ENCODE measurements at regions not wholly inside any gene's neighbourhood (a gene's known extent, or its start where the extent isn't known, plus 50 kb on each side); places are given as distances from the start of the nearest gene placed in this dataset.

DNA sequence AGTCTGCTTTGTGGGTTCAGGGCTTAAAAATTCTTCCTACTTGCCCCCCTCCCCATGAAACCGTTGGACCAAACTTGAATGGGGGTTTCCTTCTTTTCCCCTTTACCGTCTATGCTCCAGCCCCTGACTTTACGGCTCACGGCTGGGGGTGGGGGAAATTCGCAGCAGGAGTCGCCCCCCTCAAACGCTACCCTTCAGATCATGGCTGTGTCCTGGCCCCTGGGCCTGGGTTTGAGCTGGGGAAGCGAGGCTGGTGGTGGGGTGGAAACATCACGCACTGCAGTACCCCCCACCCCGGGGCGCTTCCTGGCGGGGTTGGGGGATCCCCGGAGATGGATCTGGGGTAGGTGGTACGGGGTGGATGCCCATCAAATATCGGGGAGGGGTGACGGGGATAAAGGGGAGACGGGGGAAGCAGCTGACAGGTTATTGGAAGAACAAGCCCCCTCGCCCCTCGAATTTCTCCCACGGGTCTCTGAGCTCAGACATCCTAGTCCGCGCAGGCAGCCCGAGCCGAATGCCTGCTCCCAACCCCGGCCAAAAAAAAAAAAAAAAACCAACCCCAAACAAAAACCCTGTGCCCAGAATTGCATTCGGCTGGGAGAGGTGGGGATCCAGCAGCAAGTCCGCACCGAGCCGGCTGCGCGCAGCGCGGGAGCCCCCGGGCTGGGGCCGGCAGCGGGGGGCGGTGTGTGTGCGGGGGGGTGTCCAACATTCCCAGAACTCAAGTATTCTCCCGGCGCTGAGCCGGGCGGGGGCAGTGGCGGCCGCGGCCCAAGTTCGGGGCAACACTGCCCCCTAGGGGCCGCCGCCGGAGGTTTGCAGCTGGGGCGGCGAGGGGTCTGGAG, 59.0 kb upstream of the ACOT11 start (continued):
- TF ChIP-seq MAFK (IDR thresholded peaks at IDR 0.05; ENCODE audit: low read length), result no peak
- TF ChIP-seq HDAC3 (IDR thresholded peaks at IDR 0.05; ENCODE audit: borderline replicate concordance, partially characterized antibody), result no peak
- TF ChIP-seq, protein P1, sequence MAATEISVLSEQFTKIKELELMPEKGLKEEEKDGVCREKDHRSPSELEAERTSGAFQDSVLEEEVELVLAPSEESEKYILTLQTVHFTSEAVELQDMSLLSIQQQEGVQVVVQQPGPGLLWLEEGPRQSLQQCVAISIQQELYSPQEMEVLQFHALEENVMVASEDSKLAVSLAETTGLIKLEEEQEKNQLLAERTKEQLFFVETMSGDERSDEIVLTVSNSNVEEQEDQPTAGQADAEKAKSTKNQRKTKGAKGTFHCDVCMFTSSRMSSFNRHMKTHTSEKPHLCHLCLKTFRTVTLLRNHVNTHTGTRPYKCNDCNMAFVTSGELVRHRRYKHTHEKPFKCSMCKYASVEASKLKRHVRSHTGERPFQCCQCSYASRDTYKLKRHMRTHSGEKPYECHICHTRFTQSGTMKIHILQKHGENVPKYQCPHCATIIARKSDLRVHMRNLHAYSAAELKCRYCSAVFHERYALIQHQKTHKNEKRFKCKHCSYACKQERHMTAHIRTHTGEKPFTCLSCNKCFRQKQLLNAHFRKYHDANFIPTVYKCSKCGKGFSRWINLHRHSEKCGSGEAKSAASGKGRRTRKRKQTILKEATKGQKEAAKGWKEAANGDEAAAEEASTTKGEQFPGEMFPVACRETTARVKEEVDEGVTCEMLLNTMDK (IDR thresholded peaks at IDR 0.05; ENCODE audit: borderline replicate concordance, insufficient read depth, low read depth, low read length, poor library complexity, severe bottlenecking), result peak; percentile 60
- TF ChIP-seq ESRRB (CRISPR knock-in tag; IDR thresholded peaks at IDR 0.05; ENCODE audit: borderline replicate concordance), result no peak
- TF ChIP-seq, protein P2, sequence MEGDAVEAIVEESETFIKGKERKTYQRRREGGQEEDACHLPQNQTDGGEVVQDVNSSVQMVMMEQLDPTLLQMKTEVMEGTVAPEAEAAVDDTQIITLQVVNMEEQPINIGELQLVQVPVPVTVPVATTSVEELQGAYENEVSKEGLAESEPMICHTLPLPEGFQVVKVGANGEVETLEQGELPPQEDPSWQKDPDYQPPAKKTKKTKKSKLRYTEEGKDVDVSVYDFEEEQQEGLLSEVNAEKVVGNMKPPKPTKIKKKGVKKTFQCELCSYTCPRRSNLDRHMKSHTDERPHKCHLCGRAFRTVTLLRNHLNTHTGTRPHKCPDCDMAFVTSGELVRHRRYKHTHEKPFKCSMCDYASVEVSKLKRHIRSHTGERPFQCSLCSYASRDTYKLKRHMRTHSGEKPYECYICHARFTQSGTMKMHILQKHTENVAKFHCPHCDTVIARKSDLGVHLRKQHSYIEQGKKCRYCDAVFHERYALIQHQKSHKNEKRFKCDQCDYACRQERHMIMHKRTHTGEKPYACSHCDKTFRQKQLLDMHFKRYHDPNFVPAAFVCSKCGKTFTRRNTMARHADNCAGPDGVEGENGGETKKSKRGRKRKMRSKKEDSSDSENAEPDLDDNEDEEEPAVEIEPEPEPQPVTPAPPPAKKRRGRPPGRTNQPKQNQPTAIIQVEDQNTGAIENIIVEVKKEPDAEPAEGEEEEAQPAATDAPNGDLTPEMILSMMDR (IDR thresholded peaks at IDR 0.05 in 2 of 3, conservative IDR thresholded peaks at IDR 0.05 in 1 of 3; ENCODE audit: insufficient read depth in 2 of 3, low read depth in 1 of 3, low read length in 3 of 3), result peak; percentile 90 to 99 (median 95)
- no peak for TF ChIP-seq ZNF263 (CRISPR knock-in tag; IDR thresholded peaks at IDR 0.05; ENCODE audit: borderline replicate concordance)
- peak; percentile 64; the same call in 1 of the 2 replicates for TF ChIP-seq CBX1 (IDR thresholded peaks at IDR 0.05; ENCODE audit: low read depth)
- TF ChIP-seq GABPA (tag; conservative IDR thresholded peaks at IDR 0.05; ENCODE audit: low read depth), result no peak
- no peak for TF ChIP-seq TCFL5 (CRISPR knock-in tag; conservative IDR thresholded peaks at IDR 0.05)
- TF ChIP-seq RBBP5 (IDR thresholded peaks at IDR 0.05; ENCODE audit: borderline replicate concordance, insufficient read depth, low read length, poor library complexity, severe bottlenecking), result peak; percentile 27
- TF ChIP-seq TAF1 (IDR thresholded peaks at IDR 0.05; ENCODE audit: control insufficient read depth, extremely low read depth, insufficient read depth, low read length, severe bottlenecking), result no peak
- no peak; the same call in 1 of the 2 replicates for TF ChIP-seq PML (IDR thresholded peaks at IDR 0.05; ENCODE audit: low read length)
- no peak; the same call in 1 of the 2 replicates for TF ChIP-seq SOX6 (IDR thresholded peaks at IDR 0.05)
- TF ChIP-seq, protein P3, sequence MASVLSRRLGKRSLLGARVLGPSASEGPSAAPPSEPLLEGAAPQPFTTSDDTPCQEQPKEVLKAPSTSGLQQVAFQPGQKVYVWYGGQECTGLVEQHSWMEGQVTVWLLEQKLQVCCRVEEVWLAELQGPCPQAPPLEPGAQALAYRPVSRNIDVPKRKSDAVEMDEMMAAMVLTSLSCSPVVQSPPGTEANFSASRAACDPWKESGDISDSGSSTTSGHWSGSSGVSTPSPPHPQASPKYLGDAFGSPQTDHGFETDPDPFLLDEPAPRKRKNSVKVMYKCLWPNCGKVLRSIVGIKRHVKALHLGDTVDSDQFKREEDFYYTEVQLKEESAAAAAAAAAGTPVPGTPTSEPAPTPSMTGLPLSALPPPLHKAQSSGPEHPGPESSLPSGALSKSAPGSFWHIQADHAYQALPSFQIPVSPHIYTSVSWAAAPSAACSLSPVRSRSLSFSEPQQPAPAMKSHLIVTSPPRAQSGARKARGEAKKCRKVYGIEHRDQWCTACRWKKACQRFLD (CRISPR knock-in tag; IDR thresholded peaks at IDR 0.05), result no peak
- TF ChIP-seq DACH1 (IDR thresholded peaks at IDR 0.05; ENCODE audit: partially characterized antibody), result no peak
- TF ChIP-seq NBN (IDR thresholded peaks at IDR 0.05; ENCODE audit: low read depth), result peak; percentile 78; the same call in 1 of the 2 replicates
- no peak for TF ChIP-seq CSDE1 (IDR thresholded peaks at IDR 0.05)
- TF ChIP-seq, protein P4, sequence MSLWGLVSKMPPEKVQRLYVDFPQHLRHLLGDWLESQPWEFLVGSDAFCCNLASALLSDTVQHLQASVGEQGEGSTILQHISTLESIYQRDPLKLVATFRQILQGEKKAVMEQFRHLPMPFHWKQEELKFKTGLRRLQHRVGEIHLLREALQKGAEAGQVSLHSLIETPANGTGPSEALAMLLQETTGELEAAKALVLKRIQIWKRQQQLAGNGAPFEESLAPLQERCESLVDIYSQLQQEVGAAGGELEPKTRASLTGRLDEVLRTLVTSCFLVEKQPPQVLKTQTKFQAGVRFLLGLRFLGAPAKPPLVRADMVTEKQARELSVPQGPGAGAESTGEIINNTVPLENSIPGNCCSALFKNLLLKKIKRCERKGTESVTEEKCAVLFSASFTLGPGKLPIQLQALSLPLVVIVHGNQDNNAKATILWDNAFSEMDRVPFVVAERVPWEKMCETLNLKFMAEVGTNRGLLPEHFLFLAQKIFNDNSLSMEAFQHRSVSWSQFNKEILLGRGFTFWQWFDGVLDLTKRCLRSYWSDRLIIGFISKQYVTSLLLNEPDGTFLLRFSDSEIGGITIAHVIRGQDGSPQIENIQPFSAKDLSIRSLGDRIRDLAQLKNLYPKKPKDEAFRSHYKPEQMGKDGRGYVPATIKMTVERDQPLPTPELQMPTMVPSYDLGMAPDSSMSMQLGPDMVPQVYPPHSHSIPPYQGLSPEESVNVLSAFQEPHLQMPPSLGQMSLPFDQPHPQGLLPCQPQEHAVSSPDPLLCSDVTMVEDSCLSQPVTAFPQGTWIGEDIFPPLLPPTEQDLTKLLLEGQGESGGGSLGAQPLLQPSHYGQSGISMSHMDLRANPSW (CRISPR knock-in tag; IDR thresholded peaks at IDR 0.05), result no peak
- TF ChIP-seq TRIM28 (IDR thresholded peaks at IDR 0.05), result no peak

Data from K562 (cell line).